ENCODE measurements at regions not wholly inside any gene's neighbourhood (a gene's known extent, or its start where the extent isn't known, plus 50 kb on each side); places are given as distances from the start of the nearest gene placed in this dataset.

DNA sequence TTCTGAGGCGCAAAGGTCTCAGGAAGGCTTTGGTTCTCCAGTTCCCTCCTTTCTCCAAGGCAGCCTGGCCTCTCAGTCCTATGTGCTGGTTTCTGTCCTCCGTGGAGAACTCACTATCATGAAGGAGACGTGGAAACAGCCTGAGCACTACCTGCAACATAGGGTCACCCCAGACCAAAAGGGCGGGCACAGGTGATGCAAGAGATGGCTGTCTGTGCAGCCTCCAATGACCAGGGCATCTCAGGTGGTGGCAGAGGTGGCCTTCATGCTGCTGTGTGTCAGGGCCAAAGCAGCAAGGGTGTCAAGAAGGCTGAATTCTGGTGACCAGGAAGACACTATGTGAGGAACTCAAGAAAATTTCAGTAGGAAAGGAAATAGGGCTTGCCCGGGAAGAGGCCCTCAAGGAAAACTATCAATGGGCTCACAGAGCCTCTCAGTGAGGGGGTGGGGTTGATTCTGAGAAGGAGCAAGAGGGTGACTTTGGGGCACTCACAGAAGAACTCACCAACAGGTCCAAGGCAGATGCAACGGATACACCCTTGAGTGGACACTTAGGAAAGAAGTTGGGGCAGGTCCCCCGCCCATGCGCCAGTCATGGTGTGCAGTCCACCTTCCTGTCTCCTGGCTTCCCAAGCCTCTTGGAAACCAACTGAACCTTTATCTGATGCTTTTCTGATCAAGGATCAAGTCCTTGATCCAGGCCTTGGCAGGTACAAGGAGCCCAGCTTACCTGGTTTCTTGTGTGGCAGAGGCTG lies 212.3 kb upstream of the B3GAT1 start:
- Histone ChIP-seq H3K79me1 (ENCODE audit: low read depth, low read length) (no peaks in the 10 kb centered on the region), H3K9me3 (ENCODE audit: insufficient read depth in 2 of 2, low read depth in 1 of 2, low read length in 1 of 2) (no peaks in the 10 kb centered on the region), H3K4ac (replicated peaks; ENCODE audit: insufficient read length, low read depth, low read length) (no peak overlapping the region), H3K23me2 (ENCODE audit: low read depth, low read length) (no peaks in the 10 kb centered on the region), H2BK5ac (ENCODE audit: low read depth, low read length) (no peak overlapping the region), H3K56ac (replicated peaks; ENCODE audit: insufficient read length, low read depth, low read length) (no peak overlapping the region), H3K4me1 (replicated peaks in 1 of 4; ENCODE audit: control insufficient read depth in 3 of 4, insufficient read depth in 4 of 4, low read length in 3 of 4) (no peaks in the 10 kb centered on the region), H2BK12ac (ENCODE audit: low read depth, low read length) (no peak overlapping the region), H2BK20ac (ENCODE audit: low read length) (no peak overlapping the region), H2AK5ac (ENCODE audit: low read depth, low read length) (no peak overlapping the region), H3K36me3 (ENCODE audit: control insufficient read depth in 2 of 4, insufficient read depth in 4 of 4, low read length in 3 of 4) (no peaks in the 10 kb centered on the region), H2BK120ac (replicated peaks; ENCODE audit: low read depth, low read length) (no peak overlapping the region), H3K4me3 (ENCODE audit: extremely low read depth in 1 of 4, insufficient read depth in 2 of 4, low read depth in 3 of 4, low read length in 4 of 4) (no peak overlapping the region), H3K18ac (ENCODE audit: extremely low read depth, low read length) (no peak overlapping the region; the same call in 1 of the 2 replicates), H4K20me1 (replicated peaks in 1 of 2; ENCODE audit: control insufficient read depth in 1 of 2, insufficient read depth in 2 of 2, low read length in 2 of 2) (no peaks in the 10 kb centered on the region), H4K8ac (ENCODE audit: extremely low read depth, insufficient read depth, low read length) (no peak overlapping the region), H3K9ac (replicated peaks in 1 of 4; ENCODE audit: extremely low read depth in 1 of 4, low read depth in 3 of 4, low read length in 3 of 4) (no peak overlapping the region), H3K14ac (ENCODE audit: insufficient read length) (no peak overlapping the region), H3K4me2 (ENCODE audit: insufficient read depth in 1 of 2, low read depth in 2 of 2, low read length in 2 of 2) (no peak overlapping the region), H3K23ac (ENCODE audit: insufficient read length) (no peak overlapping the region), H3K27ac (ENCODE audit: low read depth, low read length) (no peak overlapping the region), H2AFZ (ENCODE audit: low read length) (no peak overlapping the region), H2BK15ac (ENCODE audit: low read length) (no peak overlapping the region), H4K91ac (replicated peaks; ENCODE audit: insufficient read length, low read length) (no peak overlapping the region), H4K5ac (ENCODE audit: insufficient read length, low read depth, low read length) (no peak overlapping the region), H3K79me2 (ENCODE audit: control insufficient read depth in 1 of 2, insufficient read depth in 2 of 2, low read length in 2 of 2) (no peaks in the 10 kb centered on the region), H3K27me3 (replicated peaks in 1 of 4; ENCODE audit: control insufficient read depth in 3 of 4, extremely low read depth in 1 of 4, insufficient read depth in 3 of 4, low read length in 3 of 4) (no peaks in the 10 kb centered on the region)
- POLR2A ChIA-PET (ENCODE audit: partially characterized antibody): no interaction called here
- WGBS, 2 experiments (ENCODE audit: extremely low coverage in 1 of 2, insufficient coverage in 1 of 2, insufficient read length in 1 of 2, insufficient replicate concordance in 2 of 2, low coverage in 1 of 2, low lambda C conversion rate in 2 of 2, missing lambda C conversion rate in 1 of 2): 86% methylated on average over 8 of the region's 8 CpGs; no CpG with 5 or more reads in 1 of the 2 experiments
- DNase-seq (ENCODE audit: low read depth in 1 of 2, low spot score in 2 of 2) (no peak), FAIRE-seq (no peak)
- CTCF ChIA-PET (ENCODE audit: partially characterized antibody): interaction anchor here (1.1 to 1.9 kb wide), 2 partner anchors 13 to 64 kb away, joined by 3 to 4 read pairs; no protein-coding TSS in a partner anchor
- TF ChIP-seq ASH2L (IDR thresholded peaks at IDR 0.05; ENCODE audit: low read length): no peak
- TF ChIP-seq TAF1 (IDR thresholded peaks at IDR 0.05; ENCODE audit: low read depth, low read length): no peak
- no peak for TF ChIP-seq CREB1 (IDR thresholded peaks at IDR 0.05)
- TF ChIP-seq POLR2A (IDR thresholded peaks at IDR 0.05; ENCODE audit: control extremely low read depth in 1 of 2, low read depth in 2 of 2, low read length in 2 of 2): no peak
- no peak for TF ChIP-seq SIX5 (IDR thresholded peaks at IDR 0.05; ENCODE audit: low read depth, low read length)
- TF ChIP-seq SUZ12 (IDR thresholded peaks at IDR 0.05; ENCODE audit: low read length): no peak
